ENCODE measurements at regions not wholly inside any gene's neighbourhood (a gene's known extent, or its start where the extent isn't known, plus 50 kb on each side); places are given as distances from the start of the nearest gene placed in this dataset.

DNA sequence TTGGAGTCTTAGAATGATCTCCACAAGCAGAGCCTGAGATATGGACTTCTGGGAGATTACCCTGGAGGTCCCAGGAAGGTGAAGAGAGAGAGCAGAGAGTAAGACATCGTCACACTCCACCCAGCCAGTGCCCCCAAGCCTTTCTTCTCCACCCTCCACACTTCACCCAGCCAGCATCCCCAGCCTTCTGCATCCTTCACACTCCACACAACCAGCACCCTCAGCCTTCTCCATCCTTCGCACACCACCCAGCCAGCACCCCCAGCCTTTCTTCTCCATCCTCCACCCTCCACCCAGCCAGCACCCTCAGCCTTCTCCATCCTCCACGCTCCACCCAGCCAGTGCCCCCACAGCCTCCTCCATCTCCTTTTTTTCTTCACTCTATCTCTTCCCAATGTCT, 603.9 kb upstream of the B3GAT1 start:
- TF ChIP-seq CTCF (IDR thresholded peaks at IDR 0.05), result no peak
- TF ChIP-seq EP300 (IDR thresholded peaks at IDR 0.05), result no peak
- no peak for TF ChIP-seq POLR2A (IDR thresholded peaks at IDR 0.05)
- TF ChIP-seq POLR2AphosphoS5 (IDR thresholded peaks at IDR 0.05), result no peak
